ENCODE measurements at regions not wholly inside any gene's neighbourhood (a gene's known extent, or its start where the extent isn't known, plus 50 kb on each side); places are given as distances from the start of the nearest gene placed in this dataset.

GRCh38 chr12:87930033-87930432 is 99.2 kb downstream of the C12orf50 start:
- no peak overlapping the region for H2BK12ac ChIP-seq (ENCODE audit: low read length in 2 of 2)
- WGBS = 100% methylated on average over 1 of the region's 2 CpGs
- no peaks in the 10 kb centered on the region for H3K9me3 ChIP-seq (ENCODE audit: control insufficient read depth, low read length)

DNA sequence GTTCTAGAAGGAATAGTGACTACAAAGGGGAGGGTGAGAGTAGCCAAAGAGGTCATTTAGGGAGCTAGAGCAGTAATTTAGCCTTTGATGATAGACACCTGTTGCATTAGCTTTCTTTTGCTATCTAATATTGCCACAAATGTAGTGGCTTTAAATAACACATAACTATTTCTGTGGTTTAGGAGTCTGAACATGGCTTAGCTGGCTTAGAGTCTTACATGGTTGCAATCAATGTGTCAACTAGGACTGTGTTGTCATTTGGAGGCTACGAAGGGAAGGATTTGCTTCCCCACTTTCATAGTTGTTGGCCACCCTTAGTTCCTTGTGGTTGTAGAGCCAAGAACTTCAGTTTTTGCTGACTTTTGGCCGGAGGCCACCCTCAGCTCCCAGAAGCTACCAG is 99.9 kb downstream of the C12orf50 start:
- 87% methylated on average over 2 of the region's 2 CpGs for WGBS

More at GRCh38 chr12:87930033-87930432, 99.2 kb downstream of the C12orf50 start:
- H4K8ac ChIP-seq (ENCODE audit: low read length) = no peak overlapping the region
- H3K27ac ChIP-seq (ENCODE audit: low read length, poor library complexity, severe bottlenecking) = peak overlapping the region; percentile 56
- no peak overlapping the region for H2BK5ac ChIP-seq (ENCODE audit: low read depth, low read length, poor library complexity, severe bottlenecking)
- no peak overlapping the region for H3K4me2 ChIP-seq (ENCODE audit: low read length, poor library complexity, severe bottlenecking)
- no peak overlapping the region for H3K18ac ChIP-seq (ENCODE audit: low read depth in 1 of 2, low read length in 2 of 2)
- H3K36me3 ChIP-seq (ENCODE audit: control insufficient read depth in 1 of 2, insufficient read depth in 2 of 2, low read depth in 1 of 2, low read length in 2 of 2) = no peaks in the 10 kb centered on the region
- no peak overlapping the region for H2AFZ ChIP-seq (ENCODE audit: low read depth, low read length)
- no peak overlapping the region for H4K91ac ChIP-seq (ENCODE audit: low read length)
- no peak overlapping the region for H3K9ac ChIP-seq (ENCODE audit: low read length)
- H3K79me1 ChIP-seq (replicated peaks; ENCODE audit: low read length, poor library complexity, severe bottlenecking) = no peaks in the 10 kb centered on the region
- no peaks in the 10 kb centered on the region for H3K27me3 ChIP-seq (ENCODE audit: control insufficient read depth in 1 of 2, insufficient read depth in 1 of 2, low read length in 2 of 2)
- H3K23ac ChIP-seq (ENCODE audit: low read length in 2 of 2) = no peak overlapping the region
- no peak overlapping the region for H2BK15ac ChIP-seq (ENCODE audit: low read depth, poor library complexity, severe bottlenecking)
- no peak overlapping the region for H3K14ac ChIP-seq (ENCODE audit: low read length in 2 of 2)
- no peak overlapping the region for H2AK5ac ChIP-seq (ENCODE audit: low read length, severe bottlenecking)
- no peak overlapping the region for H3K4ac ChIP-seq (ENCODE audit: low read depth in 1 of 2, low read length in 2 of 2)
- no peak overlapping the region for H3K4me3 ChIP-seq (ENCODE audit: insufficient read depth in 1 of 2, low read depth in 1 of 2, low read length in 2 of 2)
- peaks cover 3% of the 10 kb centered on the region for H3K4me1 ChIP-seq (ENCODE audit: control insufficient read depth, insufficient read depth, low read depth, low read length)
- DNase-seq = peak; percentile 42
- no peak overlapping the region for H2BK120ac ChIP-seq (ENCODE audit: low read depth, low read length)

DNA sequence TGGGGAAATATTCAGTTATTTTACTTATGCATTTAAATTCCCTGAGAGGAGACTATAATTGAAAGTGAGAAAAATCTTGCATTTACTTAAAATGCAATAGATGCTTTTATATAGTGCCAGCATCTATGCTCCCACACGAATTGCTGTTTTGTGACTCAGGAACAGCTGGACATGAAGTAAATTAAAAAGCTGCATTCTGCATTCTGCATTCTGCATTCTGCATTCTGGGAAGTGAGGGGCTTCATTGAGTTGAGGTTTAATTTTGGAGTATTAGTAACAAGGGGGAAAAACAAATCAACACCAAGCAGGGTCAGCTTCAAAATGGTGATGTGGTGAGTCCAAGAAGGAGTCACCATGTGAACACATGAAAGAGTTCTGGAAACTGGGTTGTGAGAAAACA is 101.2 kb downstream of the C12orf50 start:
- no peak for DNase-seq
- H4K8ac ChIP-seq (ENCODE audit: low read length) = no peak overlapping the region
- H3K27me3 ChIP-seq (ENCODE audit: control insufficient read depth in 1 of 2, insufficient read depth in 1 of 2, low read length in 2 of 2) = no peaks in the 10 kb centered on the region
- H2BK120ac ChIP-seq (ENCODE audit: low read depth, low read length) = no peak overlapping the region
- H2BK5ac ChIP-seq (ENCODE audit: low read depth, low read length, poor library complexity, severe bottlenecking) = no peak overlapping the region
- 70% methylated on average over 1 of the region's 1 CpG for WGBS
- no peak overlapping the region for H2AFZ ChIP-seq (ENCODE audit: low read depth, low read length)
- H3K4me2 ChIP-seq (ENCODE audit: low read length, poor library complexity, severe bottlenecking) = no peak overlapping the region
- H2BK12ac ChIP-seq (ENCODE audit: low read length in 2 of 2) = no peak overlapping the region
- H3K9ac ChIP-seq (ENCODE audit: low read length) = no peak overlapping the region
- H3K79me1 ChIP-seq (replicated peaks; ENCODE audit: low read length, poor library complexity, severe bottlenecking) = no peaks in the 10 kb centered on the region
- no peak overlapping the region for H2BK15ac ChIP-seq (ENCODE audit: low read depth, poor library complexity, severe bottlenecking)
- no peak overlapping the region for H3K4me3 ChIP-seq (ENCODE audit: insufficient read depth in 1 of 2, low read depth in 1 of 2, low read length in 2 of 2)
- peaks cover 3% of the 10 kb centered on the region for H3K4me1 ChIP-seq (ENCODE audit: control insufficient read depth, insufficient read depth, low read depth, low read length)
- no peak overlapping the region for H3K27ac ChIP-seq (ENCODE audit: low read length, poor library complexity, severe bottlenecking)
- peak overlapping the region; percentile 13 for H2AK5ac ChIP-seq (ENCODE audit: low read length, severe bottlenecking)
- no peak overlapping the region for H3K18ac ChIP-seq (ENCODE audit: low read depth in 1 of 2, low read length in 2 of 2)
- H3K14ac ChIP-seq (ENCODE audit: low read length in 2 of 2) = no peak overlapping the region
- no peaks in the 10 kb centered on the region for H3K9me3 ChIP-seq (ENCODE audit: control insufficient read depth, low read length)
- H4K91ac ChIP-seq (ENCODE audit: low read length) = no peak overlapping the region
- no peak overlapping the region for H3K4ac ChIP-seq (ENCODE audit: low read depth in 1 of 2, low read length in 2 of 2)
- H3K36me3 ChIP-seq (ENCODE audit: control insufficient read depth in 1 of 2, insufficient read depth in 2 of 2, low read depth in 1 of 2, low read length in 2 of 2) = no peaks in the 10 kb centered on the region
- H3K23ac ChIP-seq (ENCODE audit: low read length in 2 of 2) = no peak overlapping the region

More for the DNA sequence above, 99.9 kb downstream of the C12orf50 start:
- H3K23ac ChIP-seq (ENCODE audit: low read length in 2 of 2) = no peak overlapping the region
- no peak overlapping the region for H2BK15ac ChIP-seq (ENCODE audit: low read depth, poor library complexity, severe bottlenecking)
- no peak overlapping the region for H2BK12ac ChIP-seq (ENCODE audit: low read length in 2 of 2)
- H2BK120ac ChIP-seq (ENCODE audit: low read depth, low read length) = no peak overlapping the region
- H3K18ac ChIP-seq (ENCODE audit: low read depth in 1 of 2, low read length in 2 of 2) = peak overlapping the region in 1 of 2 experiments; percentile 34
- no peak overlapping the region for H2AFZ ChIP-seq (ENCODE audit: low read depth, low read length)
- H2AK5ac ChIP-seq (ENCODE audit: low read length, severe bottlenecking) = peak overlapping the region; percentile 97
- no peak overlapping the region for H2BK5ac ChIP-seq (ENCODE audit: low read depth, low read length, poor library complexity, severe bottlenecking)
- no peaks in the 10 kb centered on the region for H3K36me3 ChIP-seq (ENCODE audit: control insufficient read depth in 1 of 2, insufficient read depth in 2 of 2, low read depth in 1 of 2, low read length in 2 of 2)
- no peaks in the 10 kb centered on the region for H3K9me3 ChIP-seq (ENCODE audit: control insufficient read depth, low read length)
- H4K91ac ChIP-seq (ENCODE audit: low read length) = no peak overlapping the region
- H3K79me1 ChIP-seq (replicated peaks; ENCODE audit: low read length, poor library complexity, severe bottlenecking) = no peaks in the 10 kb centered on the region
- no peak overlapping the region for H3K4me2 ChIP-seq (ENCODE audit: low read length, poor library complexity, severe bottlenecking)
- H3K9ac ChIP-seq (ENCODE audit: low read length) = no peak overlapping the region
- H3K4me1 ChIP-seq (ENCODE audit: control insufficient read depth, insufficient read depth, low read depth, low read length) = peaks cover 3% of the 10 kb centered on the region
- H3K27ac ChIP-seq (ENCODE audit: low read length, poor library complexity, severe bottlenecking) = no peak overlapping the region
- H3K27me3 ChIP-seq (ENCODE audit: control insufficient read depth in 1 of 2, insufficient read depth in 1 of 2, low read length in 2 of 2) = no peaks in the 10 kb centered on the region
- H4K8ac ChIP-seq (ENCODE audit: low read length) = no peak overlapping the region
- no peak overlapping the region for H3K14ac ChIP-seq (ENCODE audit: low read length in 2 of 2)
- H3K4ac ChIP-seq (ENCODE audit: low read depth in 1 of 2, low read length in 2 of 2) = no peak overlapping the region
- H3K4me3 ChIP-seq (ENCODE audit: insufficient read depth in 1 of 2, low read depth in 1 of 2, low read length in 2 of 2) = no peak overlapping the region
- DNase-seq = no peak

- Histone ChIP-seq H3K14ac (ENCODE audit: low read length in 2 of 2) (no peak overlapping the region), H3K4ac (ENCODE audit: low read depth in 1 of 2, low read length in 2 of 2) (no peak overlapping the region), H2AFZ (ENCODE audit: low read depth, low read length) (no peak overlapping the region), H2AK5ac (ENCODE audit: low read length, severe bottlenecking) (no peak overlapping the region), H3K9ac (ENCODE audit: low read length) (no peak overlapping the region), H4K8ac (ENCODE audit: low read length) (no peak overlapping the region), H3K4me2 (ENCODE audit: low read length, poor library complexity, severe bottlenecking) (no peak overlapping the region), H3K36me3 (ENCODE audit: control insufficient read depth in 1 of 2, insufficient read depth in 2 of 2, low read depth in 1 of 2, low read length in 2 of 2) (no peaks in the 10 kb centered on the region), H3K23ac (ENCODE audit: low read length in 2 of 2) (no peak overlapping the region), H4K91ac (ENCODE audit: low read length) (no peak overlapping the region), H3K18ac (ENCODE audit: low read depth in 1 of 2, low read length in 2 of 2) (no peak overlapping the region), H3K9me3 (ENCODE audit: control insufficient read depth, low read length) (no peaks in the 10 kb centered on the region), H3K4me1 (ENCODE audit: control insufficient read depth, insufficient read depth, low read depth, low read length) (peaks cover 2% of the 10 kb centered on the region), H3K27ac (ENCODE audit: low read length, poor library complexity, severe bottlenecking) (peak overlapping the region; percentile 78), H3K79me1 (replicated peaks; ENCODE audit: low read length, poor library complexity, severe bottlenecking) (no peaks in the 10 kb centered on the region), H2BK12ac (ENCODE audit: low read length in 2 of 2) (no peak overlapping the region), H2BK120ac (ENCODE audit: low read depth, low read length) (no peak overlapping the region), H3K27me3 (ENCODE audit: control insufficient read depth in 1 of 2, insufficient read depth in 1 of 2, low read length in 2 of 2) (no peaks in the 10 kb centered on the region), H2BK5ac (ENCODE audit: low read depth, low read length, poor library complexity, severe bottlenecking) (no peak overlapping the region), H3K4me3 (ENCODE audit: insufficient read depth in 1 of 2, low read depth in 1 of 2, low read length in 2 of 2) (no peak overlapping the region), H2BK15ac (ENCODE audit: low read depth, poor library complexity, severe bottlenecking) (no peak overlapping the region)
- DNase-seq = no peak
- no CpG with 5 or more reads among the region's 2 CpGs for WGBS
These were observed 104.2 kb downstream of the C12orf50 start for GRCh38 chr12:87925021-87925420.

Data from mesenchymal stem cell (in vitro differentiated cells and primary cell).